Neural progenitor cell (in vitro differentiated cells): ENCODE measurements at regions not wholly inside any gene's neighbourhood (a gene's known extent, or its start where the extent isn't known, plus 50 kb on each side); places are given as distances from the start of the nearest gene placed in this dataset.

Experiments used
- CTCF ChIP-seq: fragments of 200-600 bp; sonication (generic); IDR thresholded peaks from 2 replicates; pipeline ENCODE4 v1.5.1; 2017; ENCODE audit warnings: antibody characterized with exemption, mild to moderate bottlenecking
- EZH2 ChIP-seq: fragments of 200-600 bp; sonication (generic); IDR thresholded peaks from 2 replicates; pipeline ENCODE4 v1.6.1; 2017; ENCODE audit warnings: antibody characterized with exemption, mild to moderate bottlenecking, moderate library complexity

- TF ChIP-seq CTCF: no peak
- no peak for TF ChIP-seq EZH2
These were observed 51.1 kb upstream of the SLC8A3 start for GRCh38 chr14:70239802-70240201.
